NCI-H1417 (cell line): ENCODE measurements at regions not wholly inside any gene's neighbourhood (a gene's known extent, or its start where the extent isn't known, plus 50 kb on each side); places are given as distances from the start of the nearest gene placed in this dataset.
A peak's percentile ranks its signal among the peaks of the same experiment; 100 is the strongest.
"Not testable (repeated sequence)": the region's sequence is repeated elsewhere in the genome, so short reads cannot be mapped to it uniquely, and the experiment has no call there.

Experiments used
- DNase-seq, 3 experiments: peaks; one replicate each; lab custom pipeline; 2025; lab: John Stamatoyannopoulos, UW

DNA sequence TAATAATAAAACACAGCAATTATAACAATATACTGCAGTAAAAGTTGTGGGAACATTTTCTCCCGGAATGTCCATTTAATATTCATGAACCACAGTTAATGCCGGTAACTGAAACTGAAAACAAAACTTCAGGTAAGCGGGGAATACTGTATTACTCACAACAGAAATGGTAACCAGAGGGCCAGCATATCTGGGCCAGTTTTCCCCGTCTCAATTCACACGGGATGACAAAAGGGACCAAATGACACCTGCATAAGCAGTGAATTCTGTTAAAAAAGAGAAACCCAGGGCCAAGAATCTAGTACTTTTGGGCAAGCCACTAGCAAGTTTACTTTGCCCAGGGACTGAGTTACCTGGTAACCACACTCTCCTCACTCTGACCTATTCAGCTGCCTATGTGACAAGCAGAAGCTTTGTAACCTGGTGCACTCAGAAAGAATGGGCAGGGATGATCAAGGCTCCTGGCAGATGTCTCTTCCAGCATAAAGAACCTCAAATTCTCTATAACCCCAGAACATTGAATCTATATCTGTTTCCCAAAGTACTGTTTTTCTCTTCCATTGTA, 1171.2 kb downstream of the DIAPH3 start:
- no peak for DNase-seq

GRCh38 chr13:58994077-58994476, 1169.7 kb downstream of the DIAPH3 start:
- no peak for DNase-seq

- DNase-seq = peak in 1 of 3 experiments; percentile 44
Observed at GRCh38 chr13:58994777-58995176, 1169.0 kb downstream of the DIAPH3 start.

- no peak for DNase-seq
Observed at GRCh38 chr13:58998716-58999115, 1165.0 kb downstream of the DIAPH3 start.

DNA sequence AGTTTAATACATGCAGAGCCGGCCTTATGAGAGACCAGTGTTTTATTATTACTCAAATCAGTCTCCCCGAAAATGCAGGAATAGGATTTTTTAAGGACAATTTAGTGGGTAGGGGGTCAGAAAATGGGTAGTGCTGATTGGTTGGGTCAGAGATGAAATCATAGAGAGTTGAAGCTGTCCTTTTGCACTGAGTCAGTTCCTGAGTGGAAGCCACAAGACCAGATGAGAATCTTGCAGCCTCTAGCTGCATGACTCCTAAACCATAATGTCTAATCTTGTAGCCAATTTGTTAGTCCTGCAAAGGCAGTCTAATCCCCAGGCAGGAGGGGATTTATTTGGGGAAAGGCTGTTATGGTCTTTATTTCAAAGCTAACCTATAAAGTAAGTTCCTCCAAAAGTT, 1163.9 kb downstream of the DIAPH3 start:
- DNase-seq = no peak

DNA sequence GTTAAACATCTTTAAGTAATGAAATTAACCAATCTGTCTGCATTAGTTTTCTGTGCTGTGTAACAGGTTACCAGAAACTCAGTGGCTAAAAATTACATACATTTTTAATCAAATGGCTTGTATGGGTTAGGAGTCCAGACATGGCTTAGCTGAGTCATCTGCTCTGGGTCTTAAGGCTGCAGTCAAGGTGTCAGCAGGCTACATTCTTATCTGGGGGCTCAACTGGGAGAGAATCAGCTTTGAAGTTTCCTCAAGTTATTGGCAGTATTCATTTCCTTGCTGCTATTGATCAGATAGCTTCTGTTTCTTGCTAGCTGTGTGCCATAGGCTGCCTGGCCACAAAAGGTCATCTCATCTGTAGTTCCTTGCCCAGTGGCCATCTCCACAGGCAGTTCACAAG, 1163.0 kb downstream of the DIAPH3 start:
- no peak for DNase-seq

DNA sequence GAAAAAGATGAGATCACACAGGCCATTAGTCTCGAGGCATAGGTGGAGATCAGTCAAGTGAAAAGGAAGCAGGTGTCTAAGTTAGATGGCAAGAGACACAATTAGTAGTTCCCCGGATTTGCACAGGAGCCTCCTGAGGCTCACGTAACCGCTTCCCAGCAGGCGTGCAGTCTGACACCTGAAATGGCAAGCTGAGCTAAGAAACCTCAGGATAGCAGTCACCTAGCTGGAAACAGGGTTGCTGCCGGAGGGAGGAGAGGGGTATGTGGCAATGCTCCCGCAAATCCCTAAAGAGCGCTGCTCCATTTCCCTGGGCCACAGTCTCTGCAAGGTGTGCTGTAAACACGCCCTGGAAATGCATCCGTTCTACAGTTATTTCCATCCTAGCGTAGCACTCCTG, 1151.0 kb downstream of the DIAPH3 start:
- DNase-seq = peak in 2 of 3 experiments; percentile 29 to 44

DNA sequence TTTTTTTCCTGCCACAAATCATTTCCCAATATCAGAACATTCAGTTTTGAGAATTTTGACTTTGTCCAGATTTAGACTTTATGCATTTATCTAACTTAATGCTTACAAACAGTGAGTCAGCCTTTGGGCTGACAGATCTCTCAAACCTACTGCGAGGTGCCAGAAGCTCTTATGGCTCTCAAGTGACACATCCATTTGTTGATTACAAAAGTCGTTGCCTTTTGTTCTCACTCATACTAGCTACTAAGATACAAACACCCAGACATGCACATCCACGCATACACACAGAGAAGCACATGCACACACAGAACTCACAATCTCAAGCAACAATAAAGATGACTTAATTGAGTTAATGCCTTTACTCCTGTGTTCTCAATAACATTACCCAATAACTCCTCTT, 1147.5 kb downstream of the DIAPH3 start:
- DNase-seq = no peak

DNA sequence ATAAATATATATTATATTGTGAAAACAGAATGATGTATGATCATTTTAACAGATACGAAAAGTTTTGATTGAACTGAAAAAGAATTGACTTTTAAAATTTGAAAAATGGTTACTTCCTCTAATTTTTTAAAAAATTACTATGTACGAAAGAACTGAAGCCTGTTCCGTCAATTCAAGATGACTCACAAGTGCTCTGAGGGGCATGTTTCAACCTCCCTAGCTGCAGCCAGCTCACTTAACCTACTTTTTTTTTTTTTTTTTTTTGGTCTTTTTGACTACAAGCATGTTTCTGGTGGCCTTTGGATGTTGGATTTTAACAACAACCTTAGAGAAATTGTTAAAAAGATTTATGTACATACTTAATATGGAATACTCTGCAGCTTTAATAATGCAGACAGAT, 1139.3 kb downstream of the DIAPH3 start:
- DNase-seq = no peak

DNA sequence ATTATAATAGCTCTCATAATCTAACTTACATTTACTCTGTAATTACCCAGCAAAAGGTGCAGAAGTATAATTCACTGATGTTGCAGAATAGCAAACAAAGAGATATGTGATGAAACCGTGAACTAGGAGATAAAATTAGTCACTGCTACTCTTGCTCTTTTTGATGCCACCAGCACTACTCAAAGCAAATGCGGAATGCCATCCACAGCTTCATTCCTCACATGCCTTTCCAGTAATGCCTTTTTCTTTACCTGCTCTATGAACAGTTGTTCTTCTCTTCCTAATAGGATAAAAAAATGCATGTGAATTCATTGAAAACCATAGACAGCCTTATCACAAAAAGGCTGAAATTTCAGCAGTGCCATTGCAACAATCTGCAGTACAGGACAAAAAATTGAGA, 1129.5 kb downstream of the DIAPH3 start:
- DNase-seq = peak in 1 of 3 experiments; percentile 32

GRCh38 chr13:59038824-59039223, 1124.9 kb downstream of the DIAPH3 start:
- peak in 2 of 3 experiments; percentile 51 to 70 for DNase-seq

GRCh38 chr13:59043016-59043415, 1120.7 kb downstream of the DIAPH3 start:
- DNase-seq = peak in 1 of 3 experiments; percentile 19

GRCh38 chr13:59047546-59047945, 1116.2 kb downstream of the DIAPH3 start:
- no peak for DNase-seq

DNA sequence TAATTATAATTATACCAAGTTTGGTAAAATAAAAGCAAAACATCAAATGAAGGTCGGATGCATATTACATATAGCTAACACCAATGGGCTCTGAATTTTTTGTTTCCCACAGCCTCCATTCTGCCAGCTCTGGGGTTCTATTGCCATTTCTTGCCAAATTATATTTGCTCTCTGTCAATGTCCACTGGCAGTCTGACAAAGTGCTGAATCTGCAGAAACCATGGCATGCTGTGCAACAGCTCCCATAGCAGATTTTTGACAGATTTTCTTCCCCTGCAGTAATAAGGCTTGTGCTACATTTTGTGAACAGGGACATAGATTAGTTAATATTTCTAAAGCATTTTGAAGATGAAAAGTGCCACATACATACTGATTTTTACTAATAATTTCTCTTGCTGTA, 1102.1 kb downstream of the DIAPH3 start:
- no peak for DNase-seq

- no peak for DNase-seq
Observed at GRCh38 chr13:59064042-59064441, 1099.7 kb downstream of the DIAPH3 start.

GRCh38 chr13:59076386-59076785, 1087.3 kb downstream of the DIAPH3 start:
- DNase-seq = not testable (repeated sequence)

DNA sequence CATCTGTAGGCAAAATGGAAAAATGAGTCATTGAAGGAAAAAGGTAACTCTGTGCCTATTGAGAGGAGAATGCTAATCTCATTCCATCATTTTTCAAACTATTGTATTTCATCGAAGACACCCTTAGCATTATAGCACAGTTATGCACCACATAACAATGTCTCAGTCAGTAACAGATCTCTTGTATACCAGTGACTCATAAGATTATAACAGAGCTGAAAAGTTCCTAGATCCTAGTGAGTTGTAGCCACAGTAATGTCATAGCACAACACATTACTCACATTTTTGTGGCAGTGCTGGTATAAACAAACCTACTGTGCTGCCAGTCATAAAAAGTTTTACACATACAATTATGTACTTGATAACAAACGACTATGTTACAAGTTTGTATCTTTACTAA, 1077.6 kb downstream of the DIAPH3 start:
- no peak for DNase-seq

DNA sequence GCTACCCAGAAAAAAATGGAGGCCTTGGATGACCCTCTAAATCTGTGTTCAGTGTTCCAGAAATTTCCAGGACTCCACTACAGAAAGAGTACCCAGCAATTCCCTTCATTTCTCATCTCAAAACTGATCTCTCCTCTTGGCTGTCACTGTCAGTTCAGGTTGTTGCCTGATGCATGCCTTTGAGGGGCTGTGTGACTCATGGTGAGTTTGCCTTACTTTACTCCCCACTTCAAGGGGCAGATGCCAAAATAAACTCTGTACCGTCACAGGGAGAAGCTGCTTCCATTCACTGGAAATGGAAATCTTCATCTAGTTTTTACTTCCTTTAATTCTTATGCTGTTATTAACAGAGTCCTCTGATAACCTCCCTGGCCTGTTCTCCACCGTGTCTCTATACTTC, 1075.0 kb downstream of the DIAPH3 start:
- no peak for DNase-seq

GRCh38 chr13:59094181-59094580, 1069.5 kb downstream of the DIAPH3 start:
- peak in 2 of 3 experiments; percentile 20 to 72 for DNase-seq

GRCh38 chr13:59099182-59099974, 1064.3 kb downstream of the DIAPH3 start:
- DNase-seq = no peak

- no peak for DNase-seq
Observed at GRCh38 chr13:59103004-59103768, 1060.5 kb downstream of the DIAPH3 start.

- no peak for DNase-seq
Observed at GRCh38 chr13:59111751-59112171, 1052.0 kb downstream of the DIAPH3 start.

- DNase-seq = no peak
Observed at GRCh38 chr13:59112221-59112718, 1051.5 kb downstream of the DIAPH3 start.
